ENCODE measurements at regions not wholly inside any gene's neighbourhood (a gene's known extent, or its start where the extent isn't known, plus 50 kb on each side); places are given as distances from the start of the nearest gene placed in this dataset.

GRCh38 chr10:3720228-3721019 is 64.6 kb downstream of the KLF6 start:
- no peak for TF ChIP-seq REST (IDR thresholded peaks at IDR 0.05; ENCODE audit: insufficient read depth in 1 of 2, low read depth in 2 of 2, low read length in 2 of 2)
- no peak for TF ChIP-seq SIN3A (IDR thresholded peaks at IDR 0.05; ENCODE audit: borderline replicate concordance, insufficient read depth, low read length)
